HFF-Myc (cell line): ENCODE measurements at regions not wholly inside any gene's neighbourhood (a gene's known extent, or its start where the extent isn't known, plus 50 kb on each side); places are given as distances from the start of the nearest gene placed in this dataset.

Experiments
- DNase-seq: peaks from one replicate; pipeline ENCODE4 v3.0.0-alpha.2; 2011; ENCODE audit warnings: low read depth; ENCODE audit errors: extremely low read depth
- H3K4me3 ChIP-seq: replicated peaks from 2 replicates; pipeline ENCODE4 v1.5.1; 2011; ENCODE audit warnings: low read depth, mild to moderate bottlenecking, control low read depth, low read length
- CTCF ChIP-seq: IDR thresholded peaks from 2 replicates; pipeline ENCODE4 v1.5.1; 2012; ENCODE audit warnings: mild to moderate bottlenecking, low read depth, low read length, control low read depth; ENCODE audit errors: missing control alignments

- H3K4me3 ChIP-seq = no peak overlapping the region
- no peak for DNase-seq
- no peak for TF ChIP-seq CTCF
Observed at GRCh38 chr4:126087101-126087500, 772.3 kb downstream of the FAT4 start.

- H3K4me3 ChIP-seq = no peak overlapping the region
- DNase-seq = no peak
- no peak for TF ChIP-seq CTCF
Observed at GRCh38 chr4:126097155-126097799, 782.5 kb downstream of the FAT4 start.

GRCh38 chr4:126106658-126107057 is 791.9 kb downstream of the FAT4 start:
- DNase-seq = no peak
- H3K4me3 ChIP-seq = no peak overlapping the region
- TF ChIP-seq CTCF = peak; percentile 24

GRCh38 chr4:126109836-126110235 is 795.1 kb downstream of the FAT4 start:
- no peak overlapping the region for H3K4me3 ChIP-seq
- no peak for DNase-seq
- no peak for TF ChIP-seq CTCF

- DNase-seq = no peak
- H3K4me3 ChIP-seq = no peak overlapping the region
- no peak for TF ChIP-seq CTCF
Observed at GRCh38 chr4:126113058-126113457, 798.3 kb downstream of the FAT4 start.

- H3K4me3 ChIP-seq = no peak overlapping the region
- no peak for DNase-seq
- no peak for TF ChIP-seq CTCF
Observed at GRCh38 chr4:126123611-126124325, 809.0 kb downstream of the FAT4 start.
